Adrenal gland (tissue), 5 donors: ENCODE measurements at regions not wholly inside any gene's neighbourhood (a gene's known extent, or its start where the extent isn't known, plus 50 kb on each side); places are given as distances from the start of the nearest gene placed in this dataset.

Experiments used
- CTCF ChIP-seq, 6 experiments: fragments of 450-650 bp in 4 of 6; fragments of 200-600 bp in 2 of 6; sonication (generic) in 1 of 6; IDR thresholded peaks; 1 replicate in 5 of 6; 2 replicates in 1 of 6; pipeline versions ENCODE4 v1.5.1 to v1.8.0; 2016 to 2021; ENCODE audit warnings: antibody characterized with exemption in 6 of 6, mild to moderate bottlenecking in 2 of 6, moderate library complexity in 1 of 6
- POLR2A ChIP-seq, 2 donors: fragments of 450-650 bp; IDR thresholded peaks; one replicate each; pipeline ENCODE4 v1.6.1; 2017; ENCODE audit warnings: antibody characterized with exemption in 2 of 2, mild to moderate bottlenecking in 2 of 2, moderate library complexity in 1 of 2
- donor health status: DM: no; HTN: no; CAD: no.

DNA sequence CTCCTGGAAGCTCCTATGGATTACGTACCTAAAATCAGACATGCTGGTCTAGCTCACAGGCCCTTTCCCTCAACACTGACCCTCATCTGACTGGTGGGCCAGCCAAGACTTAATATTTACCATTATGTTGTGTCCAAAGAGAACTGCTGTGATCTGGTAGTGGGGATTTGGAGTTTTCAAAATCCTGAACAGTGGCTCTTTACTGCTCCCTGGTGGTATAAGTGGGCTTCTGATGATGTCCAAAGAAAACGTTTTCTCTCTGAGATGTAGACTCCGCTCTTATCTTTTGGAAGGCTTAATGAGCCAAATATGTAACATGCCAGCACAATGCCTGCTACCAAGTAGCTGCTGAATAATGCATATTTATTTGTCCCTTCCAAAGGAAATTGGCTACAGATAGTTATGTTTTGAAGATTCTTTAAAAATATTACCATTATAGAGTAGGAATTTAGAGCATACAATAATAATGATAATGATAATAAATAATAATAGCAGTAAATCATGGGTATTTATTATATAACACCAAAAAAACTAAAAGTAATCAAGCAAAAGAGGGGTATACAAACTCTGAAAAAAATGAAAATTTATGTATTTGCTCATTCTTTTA, 406.6 kb upstream of the TNC start:
- TF ChIP-seq POLR2A (IDR thresholded peaks at IDR 0.05) (no peak), CTCF (IDR thresholded peaks at IDR 0.05) (peak; percentile 16 to 66 (median 52))
